ENCODE measurements at regions not wholly inside any gene's neighbourhood (a gene's known extent, or its start where the extent isn't known, plus 50 kb on each side); places are given as distances from the start of the nearest gene placed in this dataset.

GRCh38 chr4:43765514-43765913, 683.1 kb downstream of the KCTD8 start:
- ChIA-PET POLR2A (no interaction called here), CTCF (interaction anchor here (0.9 to 1.3 kb wide), 3 partner anchors 11 to 634 kb away, joined by 3 to 4 read pairs (median 4); no protein-coding TSS in a partner anchor)
- no peaks in the 10 kb centered on the region for H3K27me3 ChIP-seq (ENCODE audit: control insufficient read depth in 2 of 2, insufficient read depth in 2 of 2, low read length in 2 of 2)
- DNase-seq (ENCODE audit: low read depth, low spot score) (no peak), FAIRE-seq (no peak)
- no peaks in the 10 kb centered on the region for H3K9me3 ChIP-seq (replicated peaks; ENCODE audit: control insufficient read depth, insufficient read depth, low read length)
- H3K9ac ChIP-seq (replicated peaks; ENCODE audit: extremely low read depth, insufficient read depth, low read length), result no peak overlapping the region
- H3K79me2 ChIP-seq (ENCODE audit: control insufficient read depth, insufficient read depth, low read length), result no peaks in the 10 kb centered on the region
- TF ChIP-seq GATA2 (IDR thresholded peaks at IDR 0.05; ENCODE audit: insufficient read depth, insufficient read length, low read depth, low read length), result no peak
- no peak for TF ChIP-seq FOS (IDR thresholded peaks at IDR 0.05; ENCODE audit: borderline replicate concordance, insufficient read depth, low read length)
- no peak for TF ChIP-seq MAX (IDR thresholded peaks at IDR 0.05; ENCODE audit: insufficient read depth, insufficient read length)
- TF ChIP-seq, protein P1, sequence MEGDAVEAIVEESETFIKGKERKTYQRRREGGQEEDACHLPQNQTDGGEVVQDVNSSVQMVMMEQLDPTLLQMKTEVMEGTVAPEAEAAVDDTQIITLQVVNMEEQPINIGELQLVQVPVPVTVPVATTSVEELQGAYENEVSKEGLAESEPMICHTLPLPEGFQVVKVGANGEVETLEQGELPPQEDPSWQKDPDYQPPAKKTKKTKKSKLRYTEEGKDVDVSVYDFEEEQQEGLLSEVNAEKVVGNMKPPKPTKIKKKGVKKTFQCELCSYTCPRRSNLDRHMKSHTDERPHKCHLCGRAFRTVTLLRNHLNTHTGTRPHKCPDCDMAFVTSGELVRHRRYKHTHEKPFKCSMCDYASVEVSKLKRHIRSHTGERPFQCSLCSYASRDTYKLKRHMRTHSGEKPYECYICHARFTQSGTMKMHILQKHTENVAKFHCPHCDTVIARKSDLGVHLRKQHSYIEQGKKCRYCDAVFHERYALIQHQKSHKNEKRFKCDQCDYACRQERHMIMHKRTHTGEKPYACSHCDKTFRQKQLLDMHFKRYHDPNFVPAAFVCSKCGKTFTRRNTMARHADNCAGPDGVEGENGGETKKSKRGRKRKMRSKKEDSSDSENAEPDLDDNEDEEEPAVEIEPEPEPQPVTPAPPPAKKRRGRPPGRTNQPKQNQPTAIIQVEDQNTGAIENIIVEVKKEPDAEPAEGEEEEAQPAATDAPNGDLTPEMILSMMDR (IDR thresholded peaks at IDR 0.05; ENCODE audit: extremely low read depth in 1 of 2, insufficient read depth in 1 of 2, low read depth in 1 of 2, low read length in 2 of 2), result no peak
- TF ChIP-seq MYC (IDR thresholded peaks at IDR 0.05; ENCODE audit: low read depth, low read length), result no peak
- TF ChIP-seq POLR2AphosphoS5 (IDR thresholded peaks at IDR 0.05; ENCODE audit: insufficient read depth, low read depth, low read length), result no peak
- TF ChIP-seq JUN (IDR thresholded peaks at IDR 0.05; ENCODE audit: borderline replicate concordance, insufficient read depth, insufficient read length, low read depth), result no peak
- TF ChIP-seq POLR2A (IDR thresholded peaks at IDR 0.05; ENCODE audit: low read depth, low read length), result no peak
- TF ChIP-seq EZH2 (IDR thresholded peaks at IDR 0.05; ENCODE audit: borderline replicate concordance, low read depth, low read length, severe bottlenecking), result no peak
- dilution Hi-C loops (cut with MboI; ENCODE audit: extremely low pct_ligation_motif_present, low sequenced_read_pairs), result no loop called here
- H4K20me1 ChIP-seq (replicated peaks; ENCODE audit: control insufficient read depth, extremely low read depth, insufficient read depth, low read length), result no peaks in the 10 kb centered on the region
- BruUV-seq (replicated peaks), result no TSS peak
- intact Hi-C loops (cut with micrococcal nuclease), result no loop called here
- H2AFZ ChIP-seq (ENCODE audit: low read depth, low read length), result no peak overlapping the region
- H3K4me1 ChIP-seq (ENCODE audit: control insufficient read depth, extremely low read depth, insufficient read depth, low read length), result no peaks in the 10 kb centered on the region
- no peak overlapping the region for H3K4me2 ChIP-seq (ENCODE audit: insufficient read depth, low read length)
- H3K36me3 ChIP-seq (ENCODE audit: control insufficient read depth in 2 of 2, extremely low read depth in 1 of 2, insufficient read depth in 2 of 2, low read length in 2 of 2), result no peaks in the 10 kb centered on the region
- no peak overlapping the region for H3K27ac ChIP-seq (ENCODE audit: insufficient read depth, low read depth, low read length)
- no peaks in the 10 kb centered on the region for H3K9me1 ChIP-seq (replicated peaks; ENCODE audit: control insufficient read depth, extremely low read depth, insufficient read depth, low read length)
- no peak overlapping the region for H3K4me3 ChIP-seq (replicated peaks in 1 of 3; ENCODE audit: insufficient read depth in 1 of 3, low read depth in 1 of 3, low read length in 3 of 3)
